Nephron progenitor cell (in vitro differentiated cells): ENCODE measurements at regions not wholly inside any gene's neighbourhood (a gene's known extent, or its start where the extent isn't known, plus 50 kb on each side); places are given as distances from the start of the nearest gene placed in this dataset.
A peak's percentile ranks its signal among the peaks of the same experiment; 100 is the strongest.

Experiments used
- DNase-seq: peaks from one replicate; pipeline ENCODE4 v3.0.0; 2021
- H3K27ac Mint-ChIP-seq: 2 replicates; pipeline ENCODE4 v1.8.0; 2021; ENCODE audit warnings: mild to moderate bottlenecking, moderate library complexity, mixed read lengths
- H3K27me3 Mint-ChIP-seq: 2 replicates; pipeline ENCODE4 v1.8.0; 2021; ENCODE audit warnings: mild to moderate bottlenecking, low read depth, mixed read lengths; ENCODE audit not compliant: poor library complexity
- H3K36me3 Mint-ChIP-seq: 2 replicates; pipeline ENCODE4 v1.8.0; 2021; ENCODE audit warnings: low read depth, mixed read lengths
- H3K4me1 Mint-ChIP-seq: 2 replicates; pipeline ENCODE4 v1.8.0; 2021; ENCODE audit warnings: mixed read lengths
- H3K4me3 Mint-ChIP-seq: 2 replicates; pipeline ENCODE4 v1.8.0; 2021; ENCODE audit warnings: mild to moderate bottlenecking, moderate library complexity, mixed read lengths
- H3K9me3 Mint-ChIP-seq: 2 replicates; pipeline ENCODE4 v1.8.0; 2021; ENCODE audit warnings: mild to moderate bottlenecking, moderate library complexity, mixed read lengths
- CTCF ChIP-seq: fragments of 200-600 bp; sonication (generic); IDR thresholded peaks from 2 replicates; pipeline ENCODE4 v1.5.0; 2021; ENCODE audit warnings: antibody characterized with exemption

DNA sequence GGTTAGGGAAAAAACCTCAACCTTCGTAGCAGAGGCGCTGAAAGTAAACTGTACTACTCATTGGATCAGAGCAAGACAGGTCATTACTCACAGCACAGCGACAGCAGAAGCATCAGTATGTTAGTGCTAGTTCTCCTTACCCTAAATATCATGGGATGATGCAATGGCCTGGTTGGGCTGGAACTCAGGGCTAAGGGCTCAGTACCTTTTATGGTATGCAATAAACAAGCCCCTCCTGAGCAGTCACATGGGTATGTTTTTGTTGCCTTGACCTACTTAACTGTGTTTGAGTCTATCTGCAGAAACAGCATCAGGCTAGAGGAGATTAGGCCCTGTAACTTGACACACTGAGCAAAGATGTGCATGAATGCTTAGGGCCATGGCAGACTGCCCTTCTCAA lies 369.4 kb upstream of the IMPG1 start:
- H3K4me3 Mint-ChIP-seq: no peak overlapping the region
- no peaks in the 10 kb centered on the region for H3K36me3 Mint-ChIP-seq
- no peak overlapping the region for H3K27ac Mint-ChIP-seq
- H3K27me3 Mint-ChIP-seq: peaks cover 2% of the 10 kb centered on the region
- peaks cover 10% of the 10 kb centered on the region for H3K9me3 Mint-ChIP-seq
- peak; percentile 28 for DNase-seq
- no peak for TF ChIP-seq CTCF
- H3K4me1 Mint-ChIP-seq: peaks cover 19% of the 10 kb centered on the region

DNA sequence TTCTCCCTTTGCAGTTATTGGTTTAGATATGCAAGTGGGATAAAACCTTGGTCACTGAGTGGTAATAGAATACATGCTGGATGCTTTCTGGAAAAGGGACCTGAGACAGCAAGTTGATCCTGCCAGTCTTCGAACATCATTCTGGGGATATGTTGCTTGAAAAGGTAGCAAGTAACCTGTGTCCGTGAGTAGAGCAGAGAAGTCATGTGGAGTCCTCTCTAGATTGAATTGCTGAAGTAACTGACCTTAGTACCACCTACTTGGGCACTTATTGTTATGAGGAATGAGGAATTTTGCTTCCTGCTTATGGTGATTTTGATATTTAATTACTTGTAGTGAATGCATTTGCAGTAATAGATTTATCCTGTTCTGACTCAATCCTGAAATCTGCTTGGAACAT lies 367.3 kb upstream of the IMPG1 start:
- peaks cover 2% of the 10 kb centered on the region for H3K27me3 Mint-ChIP-seq
- no peak for DNase-seq
- no peak for TF ChIP-seq CTCF
- peaks cover 3% of the 10 kb centered on the region for H3K9me3 Mint-ChIP-seq
- H3K4me1 Mint-ChIP-seq: peaks cover 19% of the 10 kb centered on the region
- no peaks in the 10 kb centered on the region for H3K36me3 Mint-ChIP-seq
- H3K4me3 Mint-ChIP-seq: no peak overlapping the region
- H3K27ac Mint-ChIP-seq: no peak overlapping the region

DNA sequence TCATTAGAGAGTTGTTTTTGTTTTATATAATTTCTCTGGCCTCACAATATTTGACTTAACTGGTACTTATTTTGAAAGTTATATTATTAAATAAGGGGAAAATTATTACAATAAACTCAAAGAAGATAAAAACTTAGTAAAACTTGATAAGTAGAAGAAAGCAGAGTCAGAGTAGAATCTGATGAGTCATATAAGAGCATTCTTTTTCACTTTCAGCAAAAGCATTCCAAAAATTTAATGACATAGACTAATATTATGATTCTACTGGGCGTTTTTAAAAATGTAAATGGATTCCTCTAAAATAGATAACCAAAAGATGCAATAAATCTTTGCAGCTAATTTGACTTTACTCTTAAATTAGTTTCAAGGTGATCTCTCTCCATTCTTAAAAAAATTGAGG lies 366.3 kb upstream of the IMPG1 start:
- no peak for TF ChIP-seq CTCF

DNA sequence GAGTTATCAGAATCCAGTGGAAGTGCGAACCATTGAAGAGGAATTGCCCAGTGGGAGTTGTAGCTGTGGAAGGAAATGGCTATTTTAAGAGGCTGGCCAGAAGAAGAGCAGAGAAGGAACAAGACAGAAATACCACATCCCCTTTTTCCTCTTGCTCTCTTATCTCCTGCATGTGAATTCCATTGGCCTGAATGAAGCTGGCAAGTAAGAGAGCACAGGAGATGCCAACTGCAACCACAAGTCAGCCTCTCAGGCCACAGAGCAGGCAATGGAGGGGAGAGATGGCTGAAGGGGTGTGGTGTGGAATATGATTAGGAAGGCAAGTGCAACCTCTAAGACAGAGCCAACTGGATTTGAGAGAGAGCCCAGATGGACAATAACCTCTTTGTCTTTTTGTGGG lies 362.7 kb upstream of the IMPG1 start:
- TF ChIP-seq CTCF: no peak
- Mint-ChIP-seq H3K27me3 (no peaks in the 10 kb centered on the region), H3K27ac (no peak overlapping the region), H3K9me3 (no peaks in the 10 kb centered on the region), H3K36me3 (no peaks in the 10 kb centered on the region), H3K4me1 (no peaks in the 10 kb centered on the region), H3K4me3 (no peak overlapping the region)
- DNase-seq: no peak

More for the DNA sequence above, 366.3 kb upstream of the IMPG1 start:
- Mint-ChIP-seq H3K9me3 (peaks cover 2% of the 10 kb centered on the region), H3K36me3 (no peaks in the 10 kb centered on the region), H3K27ac (no peak overlapping the region), H3K4me1 (peaks cover 19% of the 10 kb centered on the region), H3K4me3 (no peak overlapping the region), H3K27me3 (peaks cover 2% of the 10 kb centered on the region)
- DNase-seq: no peak

- H3K9me3 Mint-ChIP-seq: no peaks in the 10 kb centered on the region
- no peak overlapping the region for H3K4me3 Mint-ChIP-seq
- TF ChIP-seq CTCF: no peak
- H3K4me1 Mint-ChIP-seq: peaks cover 7% of the 10 kb centered on the region
- DNase-seq: no peak
- H3K36me3 Mint-ChIP-seq: no peaks in the 10 kb centered on the region
- no peak overlapping the region for H3K27ac Mint-ChIP-seq
- H3K27me3 Mint-ChIP-seq: no peaks in the 10 kb centered on the region
These were observed 350.2 kb upstream of the IMPG1 start for GRCh38 chr6:76422511-76423213.

DNA sequence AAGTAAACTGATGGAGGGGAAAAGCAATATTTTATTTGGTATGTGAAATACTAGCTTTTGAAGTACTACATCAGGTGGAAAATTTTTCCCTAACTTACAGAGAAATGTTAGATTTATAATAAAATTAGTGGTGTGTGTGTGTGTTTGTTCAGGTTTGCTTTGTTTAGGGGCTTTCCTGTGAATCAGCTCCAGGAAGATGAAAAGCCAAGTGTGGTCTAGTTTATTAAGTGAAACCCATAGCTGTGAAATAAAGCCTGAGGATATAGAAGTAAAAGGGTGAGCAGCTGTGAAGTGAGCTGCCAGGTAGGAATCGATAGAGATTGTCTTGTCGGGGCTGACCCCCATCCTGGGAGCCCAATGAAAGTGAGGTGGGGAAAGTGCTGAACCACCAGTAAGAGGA lies 347.6 kb upstream of the IMPG1 start:
- no peak overlapping the region for H3K27ac Mint-ChIP-seq
- DNase-seq: no peak
- H3K27me3 Mint-ChIP-seq: no peaks in the 10 kb centered on the region
- no peak for TF ChIP-seq CTCF
- H3K4me1 Mint-ChIP-seq: peaks cover 12% of the 10 kb centered on the region
- no peaks in the 10 kb centered on the region for H3K9me3 Mint-ChIP-seq
- no peaks in the 10 kb centered on the region for H3K36me3 Mint-ChIP-seq
- no peak overlapping the region for H3K4me3 Mint-ChIP-seq
